Kasumi-1 (cell line): ENCODE measurements at regions not wholly inside any gene's neighbourhood (a gene's known extent, or its start where the extent isn't known, plus 50 kb on each side); places are given as distances from the start of the nearest gene placed in this dataset.

Experiments
- DNase-seq, 2 experiments: peaks; one replicate each; lab custom pipeline; 2025; lab: John Stamatoyannopoulos, UW

GRCh38 chr12:132439333-132439904 is 50.5 kb upstream of the FBRSL1 start:
- peak; percentile 90 to 95 for DNase-seq

- DNase-seq = no peak
These were observed 51.2 kb upstream of the FBRSL1 start for GRCh38 chr12:132438726-132439125.

GRCh38 chr12:132437943-132438700 is 51.8 kb upstream of the FBRSL1 start:
- DNase-seq = no peak

GRCh38 chr12:132437252-132437932 is 52.6 kb upstream of the FBRSL1 start:
- DNase-seq = peak in 1 of 2 experiments; percentile 5

- no peak for DNase-seq
These were observed 53.1 kb upstream of the FBRSL1 start for GRCh38 chr12:132436791-132437251.

GRCh38 chr12:132435486-132436187 is 54.3 kb upstream of the FBRSL1 start:
- no peak for DNase-seq

GRCh38 chr12:132433641-132434395 is 56.1 kb upstream of the FBRSL1 start:
- DNase-seq = no peak

GRCh38 chr12:132432721-132433577 is 57.0 kb upstream of the FBRSL1 start:
- DNase-seq = no peak

- DNase-seq = no peak
These were observed 57.7 kb upstream of the FBRSL1 start for GRCh38 chr12:132432126-132432705.

- no peak for DNase-seq
These were observed 58.8 kb upstream of the FBRSL1 start for GRCh38 chr12:132430838-132431774.

- DNase-seq = peak; percentile 47 to 54
These were observed 59.9 kb upstream of the FBRSL1 start for GRCh38 chr12:132429946-132430643.

GRCh38 chr12:132429602-132429945 is 60.4 kb upstream of the FBRSL1 start:
- DNase-seq = no peak

GRCh38 chr12:132428936-132429601 is 60.9 kb upstream of the FBRSL1 start:
- DNase-seq = peak; percentile 49 to 54

- DNase-seq = no peak
These were observed 61.7 kb upstream of the FBRSL1 start for GRCh38 chr12:132427999-132428935.

GRCh38 chr12:132427174-132427768 is 62.7 kb upstream of the FBRSL1 start:
- DNase-seq = no peak

- no peak for DNase-seq
These were observed 63.4 kb upstream of the FBRSL1 start for GRCh38 chr12:132426349-132427173.
